Nephron (organoid): ENCODE measurements at regions not wholly inside any gene's neighbourhood (a gene's known extent, or its start where the extent isn't known, plus 50 kb on each side); places are given as distances from the start of the nearest gene placed in this dataset.

Source experiments
- H3K27ac Mint-ChIP-seq, 3 experiments: 2 replicates each; pipeline ENCODE4 v1.8.0; 2020; ENCODE audit warnings: mixed read lengths in 3 of 3, mild to moderate bottlenecking in 2 of 3, moderate library complexity in 1 of 3
- H3K27me3 Mint-ChIP-seq: 2 replicates; pipeline ENCODE4 v1.8.0; 2021; ENCODE audit warnings: low read depth, mild to moderate bottlenecking, moderate library complexity, mixed read lengths
- H3K36me3 Mint-ChIP-seq: 2 replicates; pipeline ENCODE4 v1.8.0; 2020; ENCODE audit warnings: low read depth, mixed read lengths
- H3K4me1 Mint-ChIP-seq: 2 replicates; pipeline ENCODE4 v1.8.0; 2020; ENCODE audit warnings: mixed read lengths
- H3K4me3 Mint-ChIP-seq, 3 experiments: 2 replicates each; pipeline ENCODE4 v1.8.0; 2020; ENCODE audit warnings: mild to moderate bottlenecking in 3 of 3, mixed read lengths in 3 of 3, moderate library complexity in 2 of 3
- H3K9me3 Mint-ChIP-seq: 2 replicates; pipeline ENCODE4 v1.8.0; 2020; ENCODE audit warnings: mixed read lengths
- TF ChIP-seq, protein P1 (sequence below), 3 experiments: fragments of 200-600 bp; sonication (generic); IDR thresholded peaks; one replicate each; pipeline ENCODE4 v1.5.0; 2021; ENCODE audit warnings: antibody characterized with exemption in 3 of 3; ENCODE audit not compliant: unreplicated experiment in 3 of 3

DNA sequence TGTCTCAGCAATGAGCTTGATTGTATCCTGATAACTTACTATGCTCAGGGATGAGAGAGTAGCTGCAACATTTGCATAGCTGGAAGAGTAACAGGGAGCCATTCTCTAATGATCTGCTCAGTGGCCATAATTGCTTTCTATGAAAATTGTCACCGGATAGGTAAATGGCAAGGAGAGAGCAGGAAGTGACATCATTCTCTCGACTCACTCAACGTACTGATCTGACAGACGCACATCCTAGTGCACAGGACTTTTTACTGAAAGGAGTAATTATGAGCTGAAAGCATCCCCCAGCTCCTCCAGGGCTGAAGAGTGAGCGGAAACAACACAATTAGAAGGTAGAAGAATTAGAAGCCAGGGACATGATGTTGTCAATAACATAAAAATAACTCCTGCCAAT lies 71.8 kb downstream of the IRX5 start:
- peaks cover 57% of the 10 kb centered on the region for H3K27me3 Mint-ChIP-seq
- no peak overlapping the region for H3K4me3 Mint-ChIP-seq
- H3K9me3 Mint-ChIP-seq: no peaks in the 10 kb centered on the region
- no peaks in the 10 kb centered on the region for H3K4me1 Mint-ChIP-seq
- H3K36me3 Mint-ChIP-seq: no peaks in the 10 kb centered on the region
- TF ChIP-seq, protein P1, sequence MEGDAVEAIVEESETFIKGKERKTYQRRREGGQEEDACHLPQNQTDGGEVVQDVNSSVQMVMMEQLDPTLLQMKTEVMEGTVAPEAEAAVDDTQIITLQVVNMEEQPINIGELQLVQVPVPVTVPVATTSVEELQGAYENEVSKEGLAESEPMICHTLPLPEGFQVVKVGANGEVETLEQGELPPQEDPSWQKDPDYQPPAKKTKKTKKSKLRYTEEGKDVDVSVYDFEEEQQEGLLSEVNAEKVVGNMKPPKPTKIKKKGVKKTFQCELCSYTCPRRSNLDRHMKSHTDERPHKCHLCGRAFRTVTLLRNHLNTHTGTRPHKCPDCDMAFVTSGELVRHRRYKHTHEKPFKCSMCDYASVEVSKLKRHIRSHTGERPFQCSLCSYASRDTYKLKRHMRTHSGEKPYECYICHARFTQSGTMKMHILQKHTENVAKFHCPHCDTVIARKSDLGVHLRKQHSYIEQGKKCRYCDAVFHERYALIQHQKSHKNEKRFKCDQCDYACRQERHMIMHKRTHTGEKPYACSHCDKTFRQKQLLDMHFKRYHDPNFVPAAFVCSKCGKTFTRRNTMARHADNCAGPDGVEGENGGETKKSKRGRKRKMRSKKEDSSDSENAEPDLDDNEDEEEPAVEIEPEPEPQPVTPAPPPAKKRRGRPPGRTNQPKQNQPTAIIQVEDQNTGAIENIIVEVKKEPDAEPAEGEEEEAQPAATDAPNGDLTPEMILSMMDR (IDR thresholded peaks at IDR 0.05; ENCODE audit: unreplicated experiment in 3 of 3): no peak
- H3K27ac Mint-ChIP-seq: no peak overlapping the region

DNA sequence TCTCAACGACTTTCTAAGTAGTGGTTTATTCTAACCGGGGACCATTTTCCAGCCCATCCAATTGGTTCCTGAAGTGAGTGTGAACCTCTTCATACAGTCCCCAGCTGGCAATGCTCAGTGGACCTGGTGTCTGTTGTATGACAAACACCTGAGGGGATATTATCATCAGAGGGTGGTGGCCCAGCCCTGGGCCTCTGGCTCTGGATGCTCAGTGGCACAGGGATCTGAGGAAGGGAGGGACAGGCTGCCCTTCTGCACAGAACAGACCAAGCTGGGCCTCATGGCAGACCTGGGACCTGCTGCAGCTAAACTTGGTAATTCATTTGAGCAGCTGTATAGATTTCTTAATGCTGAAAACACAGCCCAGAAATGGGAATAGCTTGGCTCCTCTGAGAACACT lies 72.6 kb downstream of the IRX5 start:
- Mint-ChIP-seq H3K27me3 (peaks cover 53% of the 10 kb centered on the region), H3K27ac (no peak overlapping the region), H3K4me3 (no peak overlapping the region), H3K9me3 (no peaks in the 10 kb centered on the region), H3K4me1 (no peaks in the 10 kb centered on the region), H3K36me3 (no peaks in the 10 kb centered on the region)
- TF ChIP-seq, protein P1 (IDR thresholded peaks at IDR 0.05; ENCODE audit: unreplicated experiment in 3 of 3): no peak

DNA sequence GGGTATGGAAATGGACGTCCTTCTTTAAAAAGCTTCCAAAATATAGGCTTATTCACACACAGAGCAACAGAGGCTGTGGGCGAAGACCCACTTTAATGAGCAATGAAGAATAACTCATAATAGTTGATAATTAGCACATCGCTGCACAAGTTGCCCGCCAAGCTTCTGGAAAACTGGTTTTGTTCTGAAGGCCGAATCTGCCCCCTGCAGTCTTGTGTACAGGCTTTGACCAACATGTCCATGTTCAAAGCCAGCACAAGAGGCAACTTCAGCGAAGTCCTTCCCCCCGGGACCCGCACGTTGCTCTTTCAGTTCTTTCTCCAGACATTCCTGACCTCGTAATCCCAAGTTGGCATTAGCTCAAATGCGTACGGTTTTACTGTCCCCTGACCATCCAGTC lies 73.3 kb downstream of the IRX5 start:
- Mint-ChIP-seq H3K27me3 (peaks cover 50% of the 10 kb centered on the region), H3K4me3 (no peak overlapping the region), H3K27ac (no peak overlapping the region), H3K9me3 (no peaks in the 10 kb centered on the region), H3K4me1 (no peaks in the 10 kb centered on the region), H3K36me3 (no peaks in the 10 kb centered on the region)
- TF ChIP-seq, protein P1 (IDR thresholded peaks at IDR 0.05; ENCODE audit: unreplicated experiment in 3 of 3): no peak

DNA sequence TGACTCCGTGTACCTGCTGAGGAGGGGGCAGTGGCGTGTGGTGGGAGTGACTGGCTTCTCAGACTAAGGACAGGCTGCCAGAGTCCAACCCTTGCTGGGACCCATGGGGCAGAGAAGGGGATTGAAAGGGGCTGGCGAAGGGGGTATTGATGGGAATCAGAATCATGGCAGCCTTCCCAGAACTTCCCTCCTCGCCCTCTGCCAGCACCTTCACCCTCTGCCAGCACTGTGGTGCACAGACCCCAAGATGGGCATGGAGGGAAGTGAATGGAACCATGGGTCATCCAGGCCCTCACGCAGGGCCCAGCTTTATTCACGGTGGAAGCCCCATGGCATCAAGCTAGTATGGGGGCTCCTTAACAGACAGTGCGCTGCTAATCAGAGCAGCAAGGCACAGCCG lies 76.8 kb downstream of the IRX5 start:
- H3K9me3 Mint-ChIP-seq: no peaks in the 10 kb centered on the region
- H3K36me3 Mint-ChIP-seq: no peaks in the 10 kb centered on the region
- H3K4me3 Mint-ChIP-seq: no peak overlapping the region
- H3K27me3 Mint-ChIP-seq: peaks cover 24% of the 10 kb centered on the region
- H3K4me1 Mint-ChIP-seq: no peaks in the 10 kb centered on the region
- TF ChIP-seq, protein P1 (IDR thresholded peaks at IDR 0.05; ENCODE audit: unreplicated experiment in 3 of 3): no peak
- no peak overlapping the region for H3K27ac Mint-ChIP-seq

DNA sequence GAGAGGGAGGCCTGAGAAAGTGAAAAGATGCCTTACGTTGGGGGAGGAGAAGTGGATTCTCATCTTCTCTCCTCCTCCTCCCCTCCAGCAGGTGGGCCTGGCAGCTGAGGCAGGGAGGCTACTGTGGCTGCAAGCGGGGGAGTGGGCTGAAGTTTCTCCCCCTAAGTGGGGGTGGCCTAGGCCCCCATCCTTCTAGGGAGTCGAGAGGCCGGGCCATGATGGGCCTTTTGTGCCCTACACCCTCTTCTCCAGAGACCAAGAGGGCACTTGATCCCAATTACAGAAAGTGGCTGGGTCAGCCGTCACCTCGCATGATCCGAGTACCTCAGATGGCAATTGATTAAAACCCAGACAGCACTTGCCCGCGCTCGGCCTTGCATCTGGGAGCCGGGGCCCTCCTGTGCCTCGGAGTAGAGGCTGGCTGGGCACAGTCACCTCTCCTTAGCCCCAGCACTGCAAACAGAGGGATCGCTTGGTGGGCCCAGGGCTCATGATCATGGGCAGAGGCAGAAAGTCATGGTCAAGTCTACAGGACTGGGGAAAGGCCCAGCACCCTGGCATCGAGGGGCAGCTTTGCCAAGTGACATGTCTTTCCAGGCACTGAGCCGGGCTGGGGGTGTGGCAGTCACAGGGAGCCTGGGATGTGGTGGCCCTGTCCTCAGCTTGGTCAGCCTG lies 78.3 kb downstream of the IRX5 start:
- Mint-ChIP-seq H3K4me3 (no peak overlapping the region), H3K9me3 (no peaks in the 10 kb centered on the region), H3K27me3 (peaks cover 14% of the 10 kb centered on the region), H3K27ac (no peak overlapping the region), H3K36me3 (no peaks in the 10 kb centered on the region), H3K4me1 (no peaks in the 10 kb centered on the region)
- TF ChIP-seq, protein P1 (IDR thresholded peaks at IDR 0.05; ENCODE audit: unreplicated experiment in 3 of 3): no peak

DNA sequence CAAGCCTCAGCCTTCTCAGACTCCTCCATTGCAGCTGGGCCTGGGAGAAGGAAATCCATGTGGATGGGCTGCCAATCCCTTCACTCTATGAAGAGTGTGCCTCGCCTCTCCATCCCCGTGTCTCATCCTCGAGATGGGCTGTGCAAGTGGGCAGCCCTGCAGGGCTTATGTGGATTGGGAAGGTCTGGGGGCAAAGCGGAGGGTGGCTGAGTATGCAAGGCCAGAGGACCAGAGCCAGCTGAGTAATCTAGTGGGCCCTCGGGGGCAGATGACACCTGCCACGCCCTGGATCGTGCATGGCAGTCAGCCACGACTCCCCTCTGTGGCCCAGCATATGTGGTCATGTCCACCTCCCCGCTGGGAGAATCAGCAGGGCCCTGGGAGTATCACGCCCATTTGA lies 78.9 kb downstream of the IRX5 start:
- H3K27me3 Mint-ChIP-seq: peaks cover 8% of the 10 kb centered on the region
- no peak overlapping the region for H3K4me3 Mint-ChIP-seq
- H3K27ac Mint-ChIP-seq: no peak overlapping the region
- H3K9me3 Mint-ChIP-seq: no peaks in the 10 kb centered on the region
- no peaks in the 10 kb centered on the region for H3K36me3 Mint-ChIP-seq
- TF ChIP-seq, protein P1 (IDR thresholded peaks at IDR 0.05; ENCODE audit: unreplicated experiment in 3 of 3): no peak
- no peaks in the 10 kb centered on the region for H3K4me1 Mint-ChIP-seq
